GM12878 (cell line): ENCODE measurements at regions not wholly inside any gene's neighbourhood (a gene's known extent, or its start where the extent isn't known, plus 50 kb on each side); places are given as distances from the start of the nearest gene placed in this dataset.

Experiments used
- ATAC-seq: fragments of 200-7000 bp; cut with Tn5 transposase; 3 replicates; pipeline ENCODE4 v1.9.1; 2020; ENCODE audit warnings: mild to moderate bottlenecking, moderate library complexity
- BruUV-seq: library from RNA; stranded (reverse); fragments of 400-500 nt; replicated peaks from 2 replicates; lab custom pipeline; 2021; lab: Mats Ljungman, UMichigan
- CTCF ChIA-PET: fragments of 300-600 bp; sonication (Branson Sonifier 250); formaldehyde crosslinking; extraction: SDS; loops from one replicate; lab custom pipeline; 2021; ENCODE audit warnings: inconsistent platforms; lab: Yijun Ruan, JAX
- POLR2A ChIA-PET: fragments of 350-600 bp; formaldehyde crosslinking; extraction: SDS; loops from one replicate; lab custom pipeline; 2021; ENCODE audit warnings: inconsistent platforms; lab: Charles Lee
- RAD21 ChIA-PET: fragments of 300-600 bp; sonication (Branson Sonifier 250); formaldehyde crosslinking; loops from one replicate; lab custom pipeline; 2023; ENCODE audit warnings: antibody characterized with exemption; ENCODE audit not compliant: unreplicated experiment; lab: Charles Lee
- SMC1A ChIA-PET: fragments of 300-600 bp; sonication (Branson Sonifier 250); formaldehyde crosslinking; loops from one replicate; lab custom pipeline; 2023; ENCODE audit not compliant: unreplicated experiment, uncharacterized antibody; lab: Charles Lee
- DNase-seq: peaks from one replicate; pipeline ENCODE4 v3.0.0-alpha.2; 2011; ENCODE audit warnings: low read depth, low spot score
- FAIRE-seq: peaks from 3 replicates; lab custom pipeline; 2011; peaks lifted over from hg19 to GRCh38; lab: Jason Lieb, UNC
- H2AFZ ChIP-seq: 2 replicates; pipeline ENCODE4 v1.6.0; 2011; ENCODE audit warnings: low read depth, low read length, control low read depth; ENCODE audit not compliant: control insufficient read depth
- H3K27ac ChIP-seq: 2 replicates; pipeline ENCODE4 v1.5.1; 2011; ENCODE audit warnings: control low read depth; ENCODE audit not compliant: control insufficient read depth, insufficient read depth
- H3K27me3 ChIP-seq, 2 experiments: replicated peaks in 1 of 2; 2 replicates each; pipeline versions ENCODE4 v1.6.0 to v1.6.1; 2011; ENCODE audit warnings: low read length in 1 of 2; ENCODE audit not compliant: control insufficient read depth in 2 of 2, insufficient read depth in 2 of 2
- H3K36me3 ChIP-seq, 2 experiments: 2 replicates each; pipeline ENCODE4 v1.5.1; 2011; ENCODE audit warnings: low read length in 1 of 2; ENCODE audit not compliant: control insufficient read depth in 2 of 2, insufficient read depth in 2 of 2
- H3K4me1 ChIP-seq: 2 replicates; pipeline ENCODE4 v1.6.1; 2011; ENCODE audit warnings: mild to moderate bottlenecking, low read length, moderate library complexity, mixed read lengths; ENCODE audit not compliant: control insufficient read depth, insufficient read depth
- H3K4me2 ChIP-seq: 2 replicates; pipeline ENCODE4 v1.6.0; 2011; ENCODE audit warnings: control low read depth; ENCODE audit not compliant: control insufficient read depth, insufficient read depth
- H3K4me3 ChIP-seq: fragments of 200-600 bp; sonication (generic); 2 replicates; pipeline ENCODE4 v1.5.1; 2016
- H3K79me2 ChIP-seq: 2 replicates; pipeline ENCODE4 v1.6.0; 2011; ENCODE audit warnings: low read length; ENCODE audit not compliant: control insufficient read depth, insufficient read depth
- H3K9ac ChIP-seq: 2 replicates; pipeline ENCODE4 v1.8.0; 2011; ENCODE audit warnings: low read length, control low read depth, mixed read lengths; ENCODE audit not compliant: control insufficient read depth, insufficient read depth
- H3K9me3 ChIP-seq: replicated peaks from 3 replicates; pipeline ENCODE4 v1.5.1; 2011; ENCODE audit warnings: mild to moderate bottlenecking, low read length; ENCODE audit not compliant: control insufficient read depth, insufficient read depth
- H4K20me1 ChIP-seq: 2 replicates; pipeline ENCODE4 v1.6.0; 2011; ENCODE audit not compliant: control insufficient read depth, insufficient read depth
- ASH2L ChIP-seq: fragments of 300-600, 200-600 bp; sonication (generic); IDR thresholded peaks from 2 replicates; pipeline ENCODE4 v1.6.1; 2017; ENCODE audit warnings: low read depth, mild to moderate bottlenecking, borderline replicate concordance
- BMI1 ChIP-seq: fragments of 450-650 bp; IDR thresholded peaks from 2 replicates; pipeline ENCODE4 v1.6.1; 2016; ENCODE audit warnings: mild to moderate bottlenecking, moderate library complexity, borderline replicate concordance
- BRCA1 ChIP-seq: IDR thresholded peaks from 2 replicates; pipeline ENCODE4 v1.6.1; 2011; ENCODE audit warnings: low read depth, low read length, improper control_type of control experiment
- CHD4 ChIP-seq: fragments of 200-600 bp; sonication (generic); IDR thresholded peaks from 2 replicates; pipeline ENCODE4 v1.6.1; 2016; ENCODE audit warnings: mild to moderate bottlenecking
- EGR1 ChIP-seq, 2 experiments: IDR thresholded peaks; 1 replicate in 1 of 2; 2 replicates in 1 of 2; pipeline ENCODE4 v1.6.1; 2011 to 2012; ENCODE audit warnings: low read depth in 2 of 2, low read length in 2 of 2, borderline replicate concordance in 1 of 2, mild to moderate bottlenecking in 1 of 2, moderate library complexity in 1 of 2
- ELK1 ChIP-seq: IDR thresholded peaks from 2 replicates; pipeline ENCODE4 v1.6.1; 2012; ENCODE audit warnings: low read depth, low read length, improper control_type of control experiment
- EP300 ChIP-seq, 2 experiments: fragments of 150-350 bp in 1 of 2; IDR thresholded peaks; 2 replicates each; pipeline ENCODE4 v1.6.1; 2011 to 2012; ENCODE audit warnings: low read depth in 2 of 2, low read length in 2 of 2, borderline replicate concordance in 1 of 2, improper control_type of control experiment in 1 of 2, inconsistent platforms in 1 of 2; ENCODE audit not compliant: control insufficient read depth in 1 of 2
- FOXM1 ChIP-seq: IDR thresholded peaks from 2 replicates; pipeline ENCODE4 v1.6.1; 2012; ENCODE audit warnings: low read depth, mild to moderate bottlenecking, inconsistent platforms, low read length, moderate library complexity
- GABPA ChIP-seq: IDR thresholded peaks from 2 replicates; pipeline ENCODE4 v1.6.1; 2014; ENCODE audit warnings: antibody characterized with exemption, low read depth, mild to moderate bottlenecking, inconsistent platforms
- IKZF2 ChIP-seq, 2 experiments: fragments of 450-650 bp; IDR thresholded peaks; 2 replicates each; pipeline ENCODE4 v1.6.1; 2017; ENCODE audit warnings: mild to moderate bottlenecking in 2 of 2, moderate library complexity in 2 of 2
- IRF4 ChIP-seq: IDR thresholded peaks from 2 replicates; pipeline ENCODE4 v1.6.1; 2011; ENCODE audit warnings: low read depth, low read length
- KDM1A ChIP-seq: fragments of 200-600 bp; sonication (generic); IDR thresholded peaks from 2 replicates; pipeline ENCODE4 v1.6.1; 2016; ENCODE audit warnings: borderline replicate concordance
- MEF2A ChIP-seq: IDR thresholded peaks from 2 replicates; pipeline ENCODE4 v1.6.1; 2011; ENCODE audit warnings: low read depth, mild to moderate bottlenecking, low read length, moderate library complexity; ENCODE audit not compliant: insufficient read depth
- MYB ChIP-seq: fragments of 150-350 bp; IDR thresholded peaks from 2 replicates; pipeline ENCODE4 v1.6.1; 2014; ENCODE audit warnings: mild to moderate bottlenecking, low read depth, low read length, borderline replicate concordance
- PAX5 ChIP-seq: IDR thresholded peaks from 2 replicates; pipeline ENCODE4 v1.6.1; 2011; ENCODE audit warnings: low read depth, low read length, borderline replicate concordance
- RBBP5 ChIP-seq: fragments of 200-600 bp; sonication (generic); conservative IDR thresholded peaks from 2 replicates; pipeline ENCODE4 v1.6.1; 2016
- SIX5 ChIP-seq: IDR thresholded peaks from 2 replicates; pipeline ENCODE4 v1.6.1; 2011; ENCODE audit warnings: mild to moderate bottlenecking, low read depth, low read length, moderate library complexity; ENCODE audit not compliant: severe bottlenecking
- TARDBP ChIP-seq: IDR thresholded peaks from 2 replicates; pipeline ENCODE4 v1.6.1; 2016; ENCODE audit warnings: borderline replicate concordance
- ZSCAN29 ChIP-seq: fragments of 450-650 bp; IDR thresholded peaks from 2 replicates; pipeline ENCODE4 v1.6.1; 2017; ENCODE audit warnings: mild to moderate bottlenecking, moderate library complexity
- WGBS: methylation state at CpG from one replicate; pipeline ENCODE4 v1.1.6; 2016; ENCODE audit warnings: low lambda C conversion rate; ENCODE audit not compliant: insufficient replicate concordance, insufficient coverage; ENCODE audit errors: missing lambda C conversion rate; 5-methylcytosine and 5-hydroxymethylcytosine counted together
- in situ Hi-C: fragments of 300-500 bp; cut with MboI; formaldehyde crosslinking; loops from 9 replicates; pipeline ENCODE4 v1.14.3; 2018; ENCODE audit warnings: mixed read lengths
- intact Hi-C: fragments of 100-400 bp; cut with micrococcal nuclease; formaldehyde crosslinking; loops from one replicate; pipeline ENCODE4 v1.14.2; 2022; ENCODE audit not compliant: unreplicated experiment

GRCh38 chr16:9401173-9401572 lies 309.7 kb downstream of the HAPSTR1 start:
- Histone ChIP-seq H3K36me3 (no peaks in the 10 kb centered on the region), H3K4me1 (no peaks in the 10 kb centered on the region), H2AFZ (no peak overlapping the region), H4K20me1 (no peaks in the 10 kb centered on the region), H3K27me3 (no peaks in the 10 kb centered on the region), H3K9ac (no peak overlapping the region), H3K79me2 (no peaks in the 10 kb centered on the region), H3K9me3 (no peaks in the 10 kb centered on the region), H3K4me3 (no peak overlapping the region), H3K27ac (no peak overlapping the region), H3K4me2 (no peak overlapping the region)
- TF ChIP-seq RBBP5 (no peak), IRF4 (no peak), GABPA (no peak)
- ChIA-PET SMC1A (no interaction called here), RAD21 (no interaction called here), POLR2A (no interaction called here), CTCF (no interaction called here)
- no TSS peak for BruUV-seq
- intact Hi-C loops (no loop called here), in situ Hi-C loops (no loop called here)
- ATAC-seq (no peak), DNase-seq (no peak), FAIRE-seq (no peak)

- ChIA-PET POLR2A (no interaction called here), RAD21 (no interaction called here), SMC1A (no interaction called here), CTCF (no interaction called here)
- Histone ChIP-seq H3K79me2 (no peaks in the 10 kb centered on the region), H3K27ac (no peak overlapping the region), H3K9ac (no peak overlapping the region), H3K4me3 (no peak overlapping the region), H3K4me2 (no peak overlapping the region), H3K9me3 (no peaks in the 10 kb centered on the region), H4K20me1 (no peaks in the 10 kb centered on the region), H2AFZ (no peak overlapping the region), H3K36me3 (no peaks in the 10 kb centered on the region), H3K27me3 (no peaks in the 10 kb centered on the region), H3K4me1 (no peaks in the 10 kb centered on the region)
- no peak for DNase-seq
- ATAC-seq = no peak
- no peak for FAIRE-seq
- TF ChIP-seq PAX5 (no peak), SIX5 (no peak), IKZF2 (IDR thresholded peaks at IDR 0.05) (no peak), TARDBP (no peak), BMI1 (no peak), EP300 (IDR thresholded peaks at IDR 0.05; ENCODE audit: borderline replicate concordance in 1 of 2, control insufficient read depth in 1 of 2, low read depth in 2 of 2, low read length in 2 of 2) (no peak), MYB (no peak), KDM1A (no peak), CHD4 (no peak), ELK1 (no peak), BRCA1 (no peak), ZSCAN29 (no peak), FOXM1 (no peak), ASH2L (no peak), EGR1 (IDR thresholded peaks at IDR 0.05; ENCODE audit: borderline replicate concordance in 1 of 2, low read depth in 2 of 2, low read length in 2 of 2) (no peak), MEF2A (no peak)
- in situ Hi-C loops (no loop called here), intact Hi-C loops (no loop called here)
- WGBS = 13% methylated on average over 5 of the region's 5 CpGs
- BruUV-seq = no TSS peak
These were observed 310.9 kb downstream of the HAPSTR1 start for GRCh38 chr16:9402293-9402860.
